DMS114 treated with DMSO at 0.1 percent for 48 hours (cell line): ENCODE measurements at regions not wholly inside any gene's neighbourhood (a gene's known extent, or its start where the extent isn't known, plus 50 kb on each side); places are given as distances from the start of the nearest gene placed in this dataset.

Source experiments
- DNase-seq: peaks from one replicate; lab custom pipeline; 2025; ENCODE audit not compliant: unreplicated experiment; lab: John Stamatoyannopoulos, UW

DNA sequence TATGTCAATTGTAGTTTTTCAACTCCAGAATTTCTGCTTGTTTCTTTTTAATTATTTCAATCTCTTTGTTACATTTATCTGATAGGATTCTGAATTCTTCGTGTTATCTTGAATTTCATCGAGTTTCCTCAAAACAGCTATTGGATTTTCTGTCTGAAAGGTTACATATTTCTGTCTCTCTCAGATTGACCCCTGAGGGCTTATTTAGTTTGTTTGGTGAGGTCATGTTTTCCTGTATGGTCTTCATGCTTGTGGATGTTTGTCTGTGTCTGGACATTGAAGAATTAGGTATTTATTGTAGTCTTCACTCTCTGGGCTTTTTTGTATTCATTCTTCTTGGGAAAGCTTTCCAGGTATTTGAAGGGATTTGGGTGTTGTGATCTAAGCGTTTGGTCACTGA is 85.6 kb downstream of the SNAPC1 start:
- no peak for DNase-seq

DNA sequence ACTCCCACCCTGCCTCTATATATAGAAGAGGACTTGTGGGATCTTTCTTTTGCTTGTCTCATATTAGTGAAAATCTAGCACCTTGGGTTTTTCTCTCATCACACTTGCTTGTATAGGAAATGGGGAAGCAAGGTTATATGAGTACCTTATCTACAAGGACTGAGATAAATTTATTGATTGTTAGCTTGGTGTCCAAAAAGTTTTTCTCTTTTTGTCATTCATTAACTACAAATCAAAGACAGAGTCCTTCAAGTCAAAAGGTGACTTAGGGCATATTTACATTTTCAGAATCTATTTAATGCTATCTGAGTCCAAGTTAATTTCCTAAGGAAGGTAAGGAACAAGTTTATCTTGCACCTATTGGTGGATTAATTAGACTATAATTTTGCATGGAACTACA is 92.7 kb downstream of the SNAPC1 start:
- no peak for DNase-seq

DNA sequence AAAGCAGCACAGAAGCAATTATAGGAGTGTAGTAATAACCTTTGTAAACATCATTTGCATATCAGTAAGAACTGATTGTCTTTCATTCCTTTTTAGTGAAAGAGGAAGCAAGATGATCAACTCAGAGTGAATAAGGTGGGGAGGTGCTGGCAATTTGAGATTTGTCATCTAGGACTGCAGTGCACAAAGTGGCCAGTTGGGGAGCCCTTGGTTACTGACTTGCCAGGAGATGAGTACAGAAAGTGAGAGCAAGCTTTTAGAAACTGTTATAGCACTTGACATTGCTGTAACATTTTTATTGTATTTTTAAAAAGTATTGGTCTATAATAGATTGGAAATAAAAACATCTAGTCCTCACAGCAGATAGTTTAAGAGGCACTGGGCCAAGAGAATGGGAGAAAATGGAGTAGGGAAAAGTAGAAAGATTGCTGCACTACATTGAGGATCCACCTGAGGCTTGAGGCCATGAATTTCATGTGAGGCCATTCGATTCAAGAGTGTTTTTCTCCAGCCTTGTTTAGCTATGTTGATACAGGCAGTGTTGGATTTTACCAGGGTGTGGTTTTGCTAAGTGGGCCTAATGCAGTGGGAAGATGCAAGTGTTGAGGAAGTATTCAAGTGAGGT is 98.2 kb downstream of the SNAPC1 start:
- DNase-seq, result peak; percentile 10

DNA sequence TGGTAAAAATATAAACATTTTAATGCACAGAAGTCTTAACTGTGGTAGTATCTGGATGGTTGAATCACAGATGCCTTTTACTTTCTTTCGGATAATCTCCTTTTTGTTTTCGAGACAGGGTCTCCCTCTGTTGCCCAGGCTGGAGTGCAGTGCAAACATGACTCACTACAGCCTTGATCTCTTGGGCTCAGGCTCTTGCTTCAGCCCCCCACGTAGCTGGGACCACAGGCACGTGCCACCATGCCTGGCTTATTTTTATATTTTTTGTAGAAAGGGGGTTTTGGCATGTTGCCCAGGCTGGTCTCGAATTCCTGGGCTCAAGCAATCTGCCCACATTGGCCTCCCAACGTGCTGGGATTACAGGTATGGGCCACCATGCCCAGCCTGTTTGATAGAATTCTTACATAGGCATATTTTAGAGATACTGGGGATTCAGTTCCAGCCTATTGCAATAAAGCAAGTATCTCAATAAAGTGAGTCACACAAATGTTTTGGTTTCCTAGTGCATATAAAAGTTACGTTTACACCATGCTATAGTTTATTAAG is 99.2 kb downstream of the SNAPC1 start:
- DNase-seq, result no peak

DNA sequence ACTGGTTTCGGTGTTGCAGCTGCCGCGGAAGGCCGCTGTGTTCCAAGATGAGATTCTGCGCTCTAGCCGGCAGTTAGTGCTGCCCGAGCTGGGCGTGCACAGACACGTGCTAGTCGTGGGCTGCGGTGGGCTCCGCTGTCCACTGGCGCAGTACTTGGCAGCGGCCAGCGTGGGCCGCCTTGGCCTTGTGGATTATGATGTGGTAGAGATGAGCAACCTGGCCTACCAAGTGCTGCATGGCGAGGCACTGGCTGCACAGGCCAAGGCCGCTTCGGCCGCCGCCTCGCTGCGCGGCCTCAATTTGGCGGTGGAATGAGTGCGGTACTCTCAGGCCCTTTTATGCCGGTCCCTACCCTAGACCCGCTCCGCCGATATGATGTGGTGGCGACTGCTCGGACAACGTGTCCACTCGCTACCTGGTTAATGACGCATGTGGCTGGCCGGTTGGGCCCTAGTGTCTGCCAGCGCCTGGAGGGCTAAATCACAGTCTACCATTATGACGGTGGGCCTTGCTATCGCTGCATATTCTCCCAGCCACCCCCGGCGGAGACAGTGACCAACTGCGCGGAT is 102.2 kb downstream of the SNAPC1 start:
- no peak for DNase-seq

DNA sequence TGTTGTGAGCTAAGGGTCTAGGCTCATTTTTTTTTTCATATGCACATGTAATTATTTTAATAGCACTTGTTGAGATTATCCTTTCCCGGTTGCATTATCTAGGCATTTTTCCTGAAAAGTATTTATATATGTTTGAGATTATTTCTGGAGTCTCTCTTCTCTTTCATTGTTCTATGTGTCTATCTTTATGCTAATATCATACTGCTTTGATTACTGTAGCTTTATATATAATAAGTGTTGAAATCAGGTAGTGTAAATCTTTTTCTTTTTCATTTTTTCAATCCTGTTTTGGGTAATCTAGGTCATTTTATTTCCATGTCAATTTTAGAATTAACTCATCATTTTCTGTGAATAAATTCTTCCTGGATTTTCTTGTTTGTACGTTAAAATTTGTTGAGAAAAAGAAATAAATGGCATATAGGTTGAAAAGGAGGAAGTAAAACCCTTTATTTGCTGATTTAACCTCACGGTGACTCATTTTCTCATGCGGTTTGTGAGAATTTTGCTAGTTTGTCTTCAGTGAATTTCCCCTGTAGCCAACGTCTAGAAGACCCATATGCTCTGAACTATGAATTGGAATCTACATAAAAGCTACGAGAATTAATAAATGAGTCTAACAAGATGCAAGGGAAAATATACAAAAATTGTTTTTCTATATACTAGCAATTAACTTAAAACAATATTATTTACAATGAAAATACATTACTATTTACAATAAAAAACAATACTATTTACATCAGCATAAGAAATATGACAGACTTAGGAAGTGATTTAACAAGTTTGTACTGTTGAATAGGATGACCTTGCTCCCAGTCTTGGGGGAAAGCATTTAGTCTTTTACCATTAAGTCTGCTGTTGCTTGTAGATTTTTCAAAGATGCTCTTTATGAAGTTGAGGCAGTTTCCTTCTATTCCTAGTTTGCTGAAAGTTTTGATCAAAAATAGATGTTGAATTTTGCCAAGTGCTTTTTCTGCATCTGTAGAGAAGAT is 105.0 kb downstream of the SNAPC1 start:
- no peak for DNase-seq

- DNase-seq, result no peak
These were observed 106.6 kb downstream of the SNAPC1 start for GRCh38 chr14:61868846-61869245.

- DNase-seq, result no peak
These were observed 107.9 kb downstream of the SNAPC1 start for GRCh38 chr14:61870163-61870562.

GRCh38 chr14:61872452-61872851 is 110.2 kb downstream of the SNAPC1 start:
- no peak for DNase-seq

GRCh38 chr14:61875483-61875882 is 113.3 kb downstream of the SNAPC1 start:
- no peak for DNase-seq

- DNase-seq, result no peak
These were observed 114.3 kb downstream of the SNAPC1 start for GRCh38 chr14:61876362-61877034.

DNA sequence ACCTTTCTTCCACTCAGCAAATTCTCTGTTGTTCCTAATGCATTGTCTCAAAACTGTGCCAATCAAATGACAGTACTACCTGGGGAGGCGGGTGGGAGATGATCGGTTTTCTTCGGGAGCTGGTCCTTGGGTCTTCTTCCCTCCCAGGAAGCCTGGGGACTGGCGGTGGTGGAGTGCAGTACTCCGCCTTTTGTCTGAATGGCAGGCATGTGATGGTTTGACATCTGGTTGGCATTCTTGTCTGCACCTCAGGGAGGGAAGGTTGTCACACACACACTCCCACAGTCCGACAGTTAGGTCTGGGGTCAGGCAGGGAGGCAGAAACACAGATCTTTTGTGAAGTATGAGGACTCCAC is 114.8 kb downstream of the SNAPC1 start:
- DNase-seq, result no peak

DNA sequence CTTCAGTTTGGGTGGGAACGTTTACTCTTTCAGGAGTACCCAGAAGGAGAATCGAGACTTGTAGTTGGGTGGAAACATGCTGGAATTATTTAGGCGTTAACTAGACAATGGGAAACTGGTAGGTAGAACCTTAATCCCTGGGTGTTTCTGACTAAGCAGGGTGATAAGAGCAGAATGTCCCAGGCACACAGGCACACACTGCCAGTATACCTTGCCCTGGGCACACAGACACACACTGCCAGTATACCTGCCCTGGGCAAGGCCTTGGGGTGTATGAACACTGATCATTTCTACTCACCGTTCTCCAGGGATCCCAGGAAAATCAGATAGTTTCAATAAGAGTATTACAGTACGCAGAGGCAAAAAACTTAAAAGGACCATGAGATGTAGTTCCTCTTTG is 115.5 kb downstream of the SNAPC1 start:
- no peak for DNase-seq

DNA sequence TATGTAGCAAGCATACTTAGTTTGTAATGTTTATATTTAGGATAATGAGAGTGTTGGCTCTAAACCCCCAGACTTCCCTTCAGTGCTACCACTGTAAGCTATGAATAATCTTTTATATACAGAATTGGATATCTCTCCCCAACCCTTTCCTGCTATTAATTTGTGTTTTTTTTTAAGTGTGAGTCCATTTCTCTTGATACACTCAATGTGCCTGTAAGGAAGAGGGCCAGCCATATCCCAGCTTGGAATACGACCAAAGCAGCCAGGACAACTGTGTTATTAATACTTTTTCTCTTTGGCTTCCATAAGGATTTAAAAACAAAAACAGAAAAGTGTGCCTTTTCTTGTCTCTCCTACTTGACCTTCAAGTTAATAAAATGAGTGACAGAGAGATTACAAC is 116.7 kb downstream of the SNAPC1 start:
- DNase-seq, result no peak

- DNase-seq, result no peak
These were observed 118.8 kb downstream of the SNAPC1 start for GRCh38 chr14:61881046-61881445.

DNA sequence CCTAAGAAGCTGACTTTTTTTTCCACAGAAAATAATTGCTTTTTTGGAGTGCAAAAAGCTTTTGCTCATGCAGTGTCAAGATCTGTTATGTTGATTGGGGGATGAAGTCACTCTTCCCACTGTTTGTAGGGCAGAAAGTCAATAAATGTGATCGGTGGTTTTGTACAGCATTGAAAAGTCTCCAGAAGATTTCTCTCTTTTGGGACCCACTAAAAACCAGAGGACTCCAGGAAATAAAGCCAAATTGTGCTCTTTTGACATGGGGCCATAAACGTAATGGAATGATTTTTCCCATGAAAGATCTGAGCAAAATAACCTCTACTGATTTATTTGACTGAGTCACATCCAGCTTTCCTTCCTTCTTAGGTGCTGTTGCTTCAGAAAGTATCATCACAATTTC is 122.5 kb downstream of the SNAPC1 start:
- no peak for DNase-seq

DNA sequence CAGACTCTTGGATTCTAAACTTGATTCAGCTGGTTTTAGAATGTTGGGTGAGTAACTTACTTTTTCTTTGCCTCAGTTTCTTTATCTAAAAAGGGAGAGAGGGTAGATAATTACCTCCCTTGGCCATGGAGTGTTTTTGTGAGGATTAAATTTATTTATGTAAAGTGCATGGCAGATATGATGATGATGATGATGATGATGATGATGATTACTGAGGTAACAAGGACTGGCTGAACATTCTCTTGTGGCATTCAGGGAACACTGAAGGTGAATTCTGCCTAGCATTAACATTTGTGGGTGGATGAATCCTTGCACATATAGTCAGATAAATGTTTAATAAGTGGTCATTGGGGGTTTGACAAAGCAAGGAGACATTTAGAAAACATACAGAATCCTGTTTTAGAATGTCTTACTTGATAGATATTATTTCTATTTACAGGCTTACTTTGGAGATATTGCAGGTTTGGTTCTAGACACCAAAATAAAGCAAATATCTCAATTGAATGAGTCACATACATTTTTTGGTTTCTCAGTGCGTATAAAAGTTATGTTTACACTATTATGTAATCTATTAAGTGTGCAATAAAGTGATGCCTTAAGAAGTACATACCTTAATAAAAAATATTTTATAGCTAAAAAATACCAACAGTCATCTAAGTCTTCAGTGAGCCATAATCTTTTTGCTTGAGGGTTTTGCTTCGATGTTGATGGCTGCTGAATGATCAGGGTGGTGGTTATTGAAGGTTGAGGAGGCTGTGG is 123.2 kb downstream of the SNAPC1 start:
- DNase-seq, result no peak

GRCh38 chr14:61887628-61888027 is 125.4 kb downstream of the SNAPC1 start:
- DNase-seq, result no peak

DNA sequence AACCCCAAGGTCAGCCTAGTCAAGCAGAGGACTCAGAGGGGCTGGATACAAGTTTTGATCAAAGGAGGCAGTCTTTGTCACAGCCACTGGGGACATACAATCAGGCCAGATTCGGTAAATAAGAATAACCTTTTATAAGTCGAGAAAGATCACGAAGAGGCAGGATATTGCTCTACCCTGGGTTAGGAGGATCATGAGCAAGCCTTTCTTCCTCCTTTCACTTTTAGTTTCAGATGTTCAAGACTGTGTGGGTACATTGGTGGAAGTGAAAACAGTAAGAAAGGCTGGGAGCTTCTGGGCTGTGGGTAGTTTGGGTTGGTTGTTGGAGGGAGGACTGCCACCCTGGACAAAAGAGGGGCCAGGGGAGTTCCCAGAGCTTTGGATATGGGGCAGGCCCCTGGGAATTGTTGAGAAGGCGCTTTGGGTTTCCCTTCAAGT is 127.7 kb downstream of the SNAPC1 start:
- no peak for DNase-seq

DNA sequence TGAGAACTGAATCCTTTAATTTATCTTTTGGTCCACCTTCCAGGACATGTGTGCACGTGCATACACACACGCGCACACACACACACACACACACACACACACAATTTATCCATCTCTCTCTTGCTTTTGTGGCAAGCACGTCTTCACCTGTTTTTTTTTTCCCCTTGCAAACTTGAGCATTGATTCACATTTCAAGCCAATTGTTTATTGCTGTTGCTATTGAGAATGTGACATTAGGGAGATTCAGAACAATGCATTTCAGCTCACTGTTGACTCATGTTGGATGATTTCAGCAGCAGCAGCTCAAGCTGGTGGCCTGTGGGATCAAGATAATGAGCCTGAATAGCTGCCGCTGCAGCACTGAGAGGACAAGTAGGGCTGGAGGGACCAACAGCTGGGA is 128.9 kb downstream of the SNAPC1 start:
- DNase-seq, result no peak

- DNase-seq, result no peak
These were observed 129.6 kb downstream of the SNAPC1 start for GRCh38 chr14:61891810-61892209.
